ENCODE measurements at regions not wholly inside any gene's neighbourhood (a gene's known extent, or its start where the extent isn't known, plus 50 kb on each side); places are given as distances from the start of the nearest gene placed in this dataset.

DNA sequence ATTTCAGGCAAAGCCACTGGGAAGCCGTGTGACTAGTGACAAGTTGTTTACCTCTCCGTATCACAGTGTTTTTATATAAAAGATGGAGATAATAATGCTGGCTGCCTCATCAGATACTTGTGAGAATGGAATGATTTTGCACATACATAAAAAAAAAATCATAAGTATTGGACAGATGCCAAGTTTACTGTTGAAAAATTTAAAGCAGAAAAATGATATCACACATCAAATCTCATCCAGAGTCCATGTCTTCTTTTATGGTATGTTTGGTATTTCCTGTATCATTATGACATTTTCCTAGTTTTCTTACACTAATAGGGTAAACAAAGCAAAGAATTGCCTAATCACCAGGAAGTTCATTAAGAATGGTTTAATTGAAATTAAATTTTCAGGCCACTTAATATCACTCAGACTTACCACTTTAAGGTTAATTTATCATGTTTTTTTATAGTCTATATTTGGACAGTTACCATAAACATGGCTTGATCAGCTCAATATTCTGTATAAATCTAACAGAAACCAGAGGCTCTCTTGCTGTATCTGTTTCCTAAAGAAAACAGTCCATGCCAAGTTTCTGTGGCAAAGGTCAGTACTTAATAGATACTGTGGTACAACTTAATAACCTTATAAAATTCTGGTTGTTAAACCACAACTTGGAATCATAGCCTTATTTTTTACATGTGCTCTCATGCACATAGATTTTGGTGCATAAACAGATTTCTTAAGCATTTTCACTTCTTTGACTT, 656.5 kb upstream of the RIOK2 start:
- intact Hi-C loops (cut with DNase I): no loop called here
- no peaks in the 10 kb centered on the region for H3K27me3 ChIP-seq (ENCODE audit: low read depth)
- TF ChIP-seq CTCF (IDR thresholded peaks at IDR 0.05): no peak
- ATAC-seq (no peak), DNase-seq (no peak)
- H3K4me1 ChIP-seq: no peaks in the 10 kb centered on the region
- no peaks in the 10 kb centered on the region for H3K36me3 ChIP-seq
- H3K4me3 ChIP-seq: no peak overlapping the region
- H3K9me3 ChIP-seq: no peaks in the 10 kb centered on the region
- H3K27ac ChIP-seq: no peak overlapping the region

DNA sequence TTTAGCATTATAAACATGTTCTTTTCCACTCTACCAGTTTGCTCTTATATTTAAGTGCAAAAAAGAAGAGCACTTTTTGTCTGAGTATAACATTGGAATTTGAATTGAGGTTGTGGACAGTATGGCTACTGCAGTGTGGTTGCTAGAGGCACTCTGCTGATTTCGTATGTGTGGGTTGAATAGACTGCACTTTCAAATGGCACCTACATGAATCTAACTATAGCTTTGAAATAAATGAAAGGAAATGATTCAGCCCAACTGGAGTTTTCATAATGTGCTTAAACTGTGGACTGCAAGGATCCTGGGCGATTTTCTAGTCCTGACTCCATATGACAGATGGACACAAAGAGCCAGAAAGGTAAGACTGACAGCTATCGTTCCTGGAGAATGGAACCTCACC, 657.6 kb upstream of the RIOK2 start:
- Histone ChIP-seq H3K27ac (no peak overlapping the region), H3K27me3 (ENCODE audit: low read depth) (no peaks in the 10 kb centered on the region), H3K9me3 (no peaks in the 10 kb centered on the region), H3K4me3 (no peak overlapping the region), H3K4me1 (no peaks in the 10 kb centered on the region), H3K36me3 (no peaks in the 10 kb centered on the region)
- no peak for DNase-seq
- ATAC-seq: no peak
- no peak for TF ChIP-seq CTCF (IDR thresholded peaks at IDR 0.05)
- intact Hi-C loops (cut with DNase I): no loop called here

DNA sequence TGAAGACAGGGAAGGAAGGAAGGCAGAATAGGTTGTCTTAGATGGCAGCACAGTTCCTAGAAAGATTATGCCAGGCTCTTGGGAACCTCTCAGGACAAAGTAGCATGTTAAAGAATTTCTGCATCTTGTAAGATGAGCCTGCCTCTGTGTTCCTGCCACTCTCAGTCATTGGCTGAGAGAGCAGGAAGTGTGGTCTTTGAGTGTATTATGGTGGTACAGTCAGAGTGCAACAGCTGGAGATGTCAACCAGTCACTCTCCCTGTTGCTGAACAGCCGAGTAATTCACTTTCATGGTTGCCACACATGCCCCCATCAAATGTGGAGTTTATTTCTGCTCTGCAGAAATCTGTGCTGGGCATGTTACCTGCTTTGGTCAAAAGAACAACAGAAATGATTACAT, 659.6 kb upstream of the RIOK2 start:
- H3K9me3 ChIP-seq: no peaks in the 10 kb centered on the region
- no peaks in the 10 kb centered on the region for H3K36me3 ChIP-seq
- no peak overlapping the region for H3K4me3 ChIP-seq
- no peaks in the 10 kb centered on the region for H3K27me3 ChIP-seq (ENCODE audit: low read depth)
- no peak for ATAC-seq
- intact Hi-C loops (cut with DNase I): no loop called here
- DNase-seq: no peak
- no peaks in the 10 kb centered on the region for H3K4me1 ChIP-seq
- H3K27ac ChIP-seq: no peak overlapping the region
- TF ChIP-seq CTCF (IDR thresholded peaks at IDR 0.05): no peak

GRCh38 chr5:97844797-97845196, 661.8 kb upstream of the RIOK2 start:
- DNase-seq (no peak), ATAC-seq (no peak)
- Histone ChIP-seq H3K27ac (no peak overlapping the region), H3K27me3 (ENCODE audit: low read depth) (no peaks in the 10 kb centered on the region), H3K9me3 (no peaks in the 10 kb centered on the region), H3K36me3 (no peaks in the 10 kb centered on the region), H3K4me1 (no peaks in the 10 kb centered on the region), H3K4me3 (no peak overlapping the region)
- intact Hi-C loops (cut with DNase I): no loop called here
- TF ChIP-seq CTCF (IDR thresholded peaks at IDR 0.05): no peak

GRCh38 chr5:97846643-97847042, 663.6 kb upstream of the RIOK2 start:
- Histone ChIP-seq H3K4me1 (no peaks in the 10 kb centered on the region), H3K27ac (no peak overlapping the region), H3K27me3 (ENCODE audit: low read depth) (no peaks in the 10 kb centered on the region), H3K36me3 (no peaks in the 10 kb centered on the region), H3K4me3 (no peak overlapping the region), H3K9me3 (no peaks in the 10 kb centered on the region)
- TF ChIP-seq CTCF (IDR thresholded peaks at IDR 0.05): no peak
- no peak for ATAC-seq
- DNase-seq: no peak
- intact Hi-C loops (cut with DNase I): no loop called here

Data from lower lobe of right lung (tissue), 2 donors.